GM12892 (cell line): ENCODE measurements at regions not wholly inside any gene's neighbourhood (a gene's known extent, or its start where the extent isn't known, plus 50 kb on each side); places are given as distances from the start of the nearest gene placed in this dataset.

ENCODE experiments used
- POLR2A ChIP-seq: IDR thresholded peaks from 2 replicates; pipeline ENCODE4 v1.6.1; 2011; ENCODE audit warnings: low read depth, low read length, control low read depth
- TAF1 ChIP-seq: IDR thresholded peaks from 2 replicates; pipeline ENCODE4 v1.6.1; 2011; ENCODE audit warnings: low read depth, mild to moderate bottlenecking, control low read depth, low read length, borderline replicate concordance

DNA sequence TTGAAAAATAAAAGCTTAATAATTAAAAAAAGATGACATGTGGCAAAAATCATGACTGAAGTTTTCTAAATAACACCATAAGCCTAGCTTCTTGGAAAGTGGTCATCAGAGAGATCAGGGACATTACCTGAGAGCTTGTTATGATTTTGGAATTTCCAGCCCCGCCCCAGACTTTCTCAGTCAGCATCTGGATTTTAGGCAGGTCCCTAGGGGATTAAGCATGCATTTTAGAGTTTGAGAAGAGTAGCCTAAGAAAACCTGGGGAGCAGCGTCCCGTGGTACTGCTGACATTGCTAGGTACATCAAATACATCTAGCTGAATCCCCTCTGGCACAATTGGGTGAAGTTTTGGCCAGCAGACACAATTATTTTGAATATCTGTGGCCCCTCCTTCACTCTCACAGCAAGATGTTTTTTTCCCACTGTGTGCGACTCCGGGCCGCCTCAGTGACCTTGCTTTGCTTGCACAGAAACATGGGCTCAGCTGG, 58.7 kb upstream of the MEF2A start:
- TF ChIP-seq POLR2A (no peak), TAF1 (no peak)
